ENCODE measurements at regions not wholly inside any gene's neighbourhood (a gene's known extent, or its start where the extent isn't known, plus 50 kb on each side); places are given as distances from the start of the nearest gene placed in this dataset.

DNA sequence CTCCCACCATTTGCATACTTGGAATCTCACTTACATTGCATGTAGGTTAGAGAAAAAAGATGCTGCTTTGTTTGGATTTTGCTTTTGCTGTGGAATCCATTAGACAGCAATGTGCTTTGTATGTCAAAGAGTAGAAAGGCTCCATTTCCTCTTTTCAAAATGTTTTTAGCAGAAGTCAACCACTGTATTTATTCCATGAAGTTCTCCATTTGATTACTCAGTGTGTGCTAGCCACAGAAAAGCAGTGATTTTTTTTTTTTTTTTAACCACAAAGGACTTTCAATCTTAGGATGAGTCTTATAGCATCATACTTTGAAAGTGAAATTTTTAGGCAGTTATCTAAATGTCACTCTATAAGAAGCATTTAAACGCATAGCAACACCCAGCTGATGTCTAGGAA is 285.0 kb upstream of the ADAMTS9 start (continued):
- TF ChIP-seq EZH2 (IDR thresholded peaks at IDR 0.05; ENCODE audit: low read depth, unreplicated experiment) (no peak), ZNF114 (CRISPR knock-in tag; IDR thresholded peaks at IDR 0.05) (no peak)

DNA sequence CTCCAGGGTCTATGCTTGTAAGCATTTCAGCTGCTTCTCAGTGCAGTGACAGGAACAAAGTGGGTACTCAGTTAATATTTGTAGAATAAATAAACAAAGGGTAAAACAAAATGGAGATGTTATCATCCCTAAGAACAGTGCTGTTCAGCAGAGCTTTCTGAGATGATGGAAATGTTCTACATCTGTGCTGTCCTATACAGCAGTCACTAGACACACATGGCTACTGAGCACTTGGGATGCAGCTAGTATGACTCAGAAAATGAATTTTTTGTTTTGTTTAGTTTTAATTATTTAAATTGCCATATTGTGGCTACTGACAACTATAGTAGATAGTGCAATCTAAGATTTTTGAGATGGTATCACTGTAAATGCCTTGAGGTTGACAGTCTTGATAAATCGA is 283.8 kb upstream of the ADAMTS9 start:
- H3K27ac ChIP-seq (ENCODE audit: low read depth) = no peak overlapping the region
- no peak overlapping the region for H2AFZ ChIP-seq
- H3K4me1 ChIP-seq (ENCODE audit: insufficient read depth) = no peaks in the 10 kb centered on the region
- H3K9me3 Mint-ChIP-seq = no peaks in the 10 kb centered on the region
- no peaks in the 10 kb centered on the region for H3K9me2 ChIP-seq (ENCODE audit: insufficient read depth)
- no peaks in the 10 kb centered on the region for H3K4me1 Mint-ChIP-seq
- no peak overlapping the region for H3K4me3 Mint-ChIP-seq
- no peaks in the 10 kb centered on the region for H3F3A ChIP-seq (replicated peaks; ENCODE audit: low read depth)
- DNase-seq (ENCODE audit: low spot score) (no peak), ATAC-seq (no peak)
- no peak overlapping the region for H3K27ac Mint-ChIP-seq
- H3K27me3 Mint-ChIP-seq (ENCODE audit: insufficient read depth, low read depth, poor library complexity) = peaks cover 3% of the 10 kb centered on the region
- H3K4me2 ChIP-seq = no peak overlapping the region
- H4K20me1 ChIP-seq (replicated peaks; ENCODE audit: insufficient read depth) = no peaks in the 10 kb centered on the region
- no peaks in the 10 kb centered on the region for H3K36me3 Mint-ChIP-seq (ENCODE audit: low read depth)
- no peaks in the 10 kb centered on the region for H3K79me2 ChIP-seq (replicated peaks; ENCODE audit: insufficient read depth)
- no peaks in the 10 kb centered on the region for H3K27me3 ChIP-seq (ENCODE audit: insufficient read depth)
- no peaks in the 10 kb centered on the region for H3K36me3 ChIP-seq (ENCODE audit: insufficient read depth)
- no peak overlapping the region for H3K4me3 ChIP-seq
- TF ChIP-seq ZNF114 (CRISPR knock-in tag; IDR thresholded peaks at IDR 0.05) (no peak), JUNB (IDR thresholded peaks at IDR 0.05; ENCODE audit: unreplicated experiment) (no peak), STAT1 (IDR thresholded peaks at IDR 0.05; ENCODE audit: unreplicated experiment) (no peak), ETS1 (IDR thresholded peaks at IDR 0.05) (no peak), EZH2phosphoT487 (IDR thresholded peaks at IDR 0.05; ENCODE audit: unreplicated experiment) (no peak)
- TF ChIP-seq, protein P1, sequence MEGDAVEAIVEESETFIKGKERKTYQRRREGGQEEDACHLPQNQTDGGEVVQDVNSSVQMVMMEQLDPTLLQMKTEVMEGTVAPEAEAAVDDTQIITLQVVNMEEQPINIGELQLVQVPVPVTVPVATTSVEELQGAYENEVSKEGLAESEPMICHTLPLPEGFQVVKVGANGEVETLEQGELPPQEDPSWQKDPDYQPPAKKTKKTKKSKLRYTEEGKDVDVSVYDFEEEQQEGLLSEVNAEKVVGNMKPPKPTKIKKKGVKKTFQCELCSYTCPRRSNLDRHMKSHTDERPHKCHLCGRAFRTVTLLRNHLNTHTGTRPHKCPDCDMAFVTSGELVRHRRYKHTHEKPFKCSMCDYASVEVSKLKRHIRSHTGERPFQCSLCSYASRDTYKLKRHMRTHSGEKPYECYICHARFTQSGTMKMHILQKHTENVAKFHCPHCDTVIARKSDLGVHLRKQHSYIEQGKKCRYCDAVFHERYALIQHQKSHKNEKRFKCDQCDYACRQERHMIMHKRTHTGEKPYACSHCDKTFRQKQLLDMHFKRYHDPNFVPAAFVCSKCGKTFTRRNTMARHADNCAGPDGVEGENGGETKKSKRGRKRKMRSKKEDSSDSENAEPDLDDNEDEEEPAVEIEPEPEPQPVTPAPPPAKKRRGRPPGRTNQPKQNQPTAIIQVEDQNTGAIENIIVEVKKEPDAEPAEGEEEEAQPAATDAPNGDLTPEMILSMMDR (conservative IDR thresholded peaks at IDR 0.05; ENCODE audit: low read depth in 2 of 2) = no peak
- TF ChIP-seq, protein P2, sequence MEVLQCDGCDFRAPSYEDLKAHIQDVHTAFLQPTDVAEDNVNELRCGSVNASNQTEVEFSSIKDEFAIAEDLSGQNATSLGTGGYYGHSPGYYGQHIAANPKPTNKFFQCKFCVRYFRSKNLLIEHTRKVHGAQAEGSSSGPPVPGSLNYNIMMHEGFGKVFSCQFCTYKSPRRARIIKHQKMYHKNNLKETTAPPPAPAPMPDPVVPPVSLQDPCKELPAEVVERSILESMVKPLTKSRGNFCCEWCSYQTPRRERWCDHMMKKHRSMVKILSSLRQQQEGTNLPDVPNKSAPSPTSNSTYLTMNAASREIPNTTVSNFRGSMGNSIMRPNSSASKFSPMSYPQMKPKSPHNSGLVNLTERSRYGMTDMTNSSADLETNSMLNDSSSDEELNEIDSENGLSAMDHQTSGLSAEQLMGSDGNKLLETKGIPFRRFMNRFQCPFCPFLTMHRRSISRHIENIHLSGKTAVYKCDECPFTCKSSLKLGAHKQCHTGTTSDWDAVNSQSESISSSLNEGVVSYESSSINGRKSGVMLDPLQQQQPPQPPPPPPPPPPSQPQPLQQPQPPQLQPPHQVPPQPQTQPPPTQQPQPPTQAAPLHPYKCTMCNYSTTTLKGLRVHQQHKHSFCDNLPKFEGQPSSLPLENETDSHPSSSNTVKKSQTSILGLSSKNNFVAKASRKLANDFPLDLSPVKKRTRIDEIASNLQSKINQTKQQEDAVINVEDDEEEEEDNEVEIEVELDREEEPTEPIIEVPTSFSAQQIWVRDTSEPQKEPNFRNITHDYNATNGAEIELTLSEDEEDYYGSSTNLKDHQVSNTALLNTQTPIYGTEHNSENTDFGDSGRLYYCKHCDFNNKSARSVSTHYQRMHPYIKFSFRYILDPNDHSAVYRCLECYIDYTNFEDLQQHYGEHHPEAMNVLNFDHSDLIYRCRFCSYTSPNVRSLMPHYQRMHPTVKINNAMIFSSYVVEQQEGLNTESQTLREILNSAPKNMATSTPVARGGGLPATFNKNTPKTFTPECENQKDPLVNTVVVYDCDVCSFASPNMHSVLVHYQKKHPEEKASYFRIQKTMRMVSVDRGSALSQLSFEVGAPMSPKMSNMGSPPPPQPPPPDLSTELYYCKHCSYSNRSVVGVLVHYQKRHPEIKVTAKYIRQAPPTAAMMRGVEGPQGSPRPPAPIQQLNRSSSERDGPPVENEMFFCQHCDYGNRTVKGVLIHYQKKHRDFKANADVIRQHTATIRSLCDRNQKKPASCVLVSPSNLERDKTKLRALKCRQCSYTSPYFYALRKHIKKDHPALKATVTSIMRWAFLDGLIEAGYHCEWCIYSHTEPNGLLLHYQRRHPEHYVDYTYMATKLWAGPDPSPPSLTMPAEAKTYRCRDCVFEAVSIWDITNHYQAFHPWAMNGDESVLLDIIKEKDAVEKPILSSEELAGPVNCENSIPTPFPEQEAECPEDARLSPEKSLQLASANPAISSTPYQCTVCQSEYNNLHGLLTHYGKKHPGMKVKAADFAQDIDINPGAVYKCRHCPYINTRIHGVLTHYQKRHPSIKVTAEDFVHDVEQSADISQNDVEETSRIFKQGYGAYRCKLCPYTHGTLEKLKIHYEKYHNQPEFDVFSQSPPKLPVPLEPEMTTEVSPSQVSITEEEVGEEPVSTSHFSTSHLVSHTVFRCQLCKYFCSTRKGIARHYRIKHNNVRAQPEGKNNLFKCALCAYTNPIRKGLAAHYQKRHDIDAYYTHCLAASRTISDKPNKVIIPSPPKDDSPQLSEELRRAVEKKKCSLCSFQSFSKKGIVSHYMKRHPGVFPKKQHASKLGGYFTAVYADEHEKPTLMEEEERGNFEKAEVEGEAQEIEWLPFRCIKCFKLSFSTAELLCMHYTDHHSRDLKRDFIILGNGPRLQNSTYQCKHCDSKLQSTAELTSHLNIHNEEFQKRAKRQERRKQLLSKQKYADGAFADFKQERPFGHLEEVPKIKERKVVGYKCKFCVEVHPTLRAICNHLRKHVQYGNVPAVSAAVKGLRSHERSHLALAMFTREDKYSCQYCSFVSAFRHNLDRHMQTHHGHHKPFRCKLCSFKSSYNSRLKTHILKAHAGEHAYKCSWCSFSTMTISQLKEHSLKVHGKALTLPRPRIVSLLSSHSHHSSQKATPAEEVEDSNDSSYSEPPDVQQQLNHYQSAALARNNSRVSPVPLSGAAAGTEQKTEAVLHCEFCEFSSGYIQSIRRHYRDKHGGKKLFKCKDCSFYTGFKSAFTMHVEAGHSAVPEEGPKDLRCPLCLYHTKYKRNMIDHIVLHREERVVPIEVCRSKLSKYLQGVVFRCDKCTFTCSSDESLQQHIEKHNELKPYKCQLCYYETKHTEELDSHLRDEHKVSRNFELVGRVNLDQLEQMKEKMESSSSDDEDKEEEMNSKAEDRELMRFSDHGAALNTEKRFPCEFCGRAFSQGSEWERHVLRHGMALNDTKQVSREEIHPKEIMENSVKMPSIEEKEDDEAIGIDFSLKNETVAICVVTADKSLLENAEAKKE (CRISPR knock-in tag; IDR thresholded peaks at IDR 0.05) = no peak
- TF ChIP-seq, protein P3, sequence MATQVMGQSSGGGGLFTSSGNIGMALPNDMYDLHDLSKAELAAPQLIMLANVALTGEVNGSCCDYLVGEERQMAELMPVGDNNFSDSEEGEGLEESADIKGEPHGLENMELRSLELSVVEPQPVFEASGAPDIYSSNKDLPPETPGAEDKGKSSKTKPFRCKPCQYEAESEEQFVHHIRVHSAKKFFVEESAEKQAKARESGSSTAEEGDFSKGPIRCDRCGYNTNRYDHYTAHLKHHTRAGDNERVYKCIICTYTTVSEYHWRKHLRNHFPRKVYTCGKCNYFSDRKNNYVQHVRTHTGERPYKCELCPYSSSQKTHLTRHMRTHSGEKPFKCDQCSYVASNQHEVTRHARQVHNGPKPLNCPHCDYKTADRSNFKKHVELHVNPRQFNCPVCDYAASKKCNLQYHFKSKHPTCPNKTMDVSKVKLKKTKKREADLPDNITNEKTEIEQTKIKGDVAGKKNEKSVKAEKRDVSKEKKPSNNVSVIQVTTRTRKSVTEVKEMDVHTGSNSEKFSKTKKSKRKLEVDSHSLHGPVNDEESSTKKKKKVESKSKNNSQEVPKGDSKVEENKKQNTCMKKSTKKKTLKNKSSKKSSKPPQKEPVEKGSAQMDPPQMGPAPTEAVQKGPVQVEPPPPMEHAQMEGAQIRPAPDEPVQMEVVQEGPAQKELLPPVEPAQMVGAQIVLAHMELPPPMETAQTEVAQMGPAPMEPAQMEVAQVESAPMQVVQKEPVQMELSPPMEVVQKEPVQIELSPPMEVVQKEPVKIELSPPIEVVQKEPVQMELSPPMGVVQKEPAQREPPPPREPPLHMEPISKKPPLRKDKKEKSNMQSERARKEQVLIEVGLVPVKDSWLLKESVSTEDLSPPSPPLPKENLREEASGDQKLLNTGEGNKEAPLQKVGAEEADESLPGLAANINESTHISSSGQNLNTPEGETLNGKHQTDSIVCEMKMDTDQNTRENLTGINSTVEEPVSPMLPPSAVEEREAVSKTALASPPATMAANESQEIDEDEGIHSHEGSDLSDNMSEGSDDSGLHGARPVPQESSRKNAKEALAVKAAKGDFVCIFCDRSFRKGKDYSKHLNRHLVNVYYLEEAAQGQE (IDR thresholded peaks at IDR 0.05; ENCODE audit: unreplicated experiment) = no peak
